GM23248 (cell line): ENCODE measurements at regions not wholly inside any gene's neighbourhood (a gene's known extent, or its start where the extent isn't known, plus 50 kb on each side); places are given as distances from the start of the nearest gene placed in this dataset.

Experiments
- EZH2 ChIP-seq: fragments of 200-600 bp; sonication (generic); IDR thresholded peaks from 2 replicates; pipeline ENCODE4 v1.6.1; 2018; ENCODE audit warnings: antibody characterized with exemption, mild to moderate bottlenecking; ENCODE audit not compliant: insufficient read depth, poor library complexity, severe bottlenecking
- EZH2phosphoT487 ChIP-seq: fragments of 200-600 bp; sonication (generic); IDR thresholded peaks from 2 replicates; pipeline ENCODE4 v1.6.1; 2018; ENCODE audit warnings: antibody characterized with exemption, moderate library complexity, mild to moderate bottlenecking, low read depth; ENCODE audit not compliant: insufficient read depth

- no peak for TF ChIP-seq EZH2
- TF ChIP-seq EZH2phosphoT487 = no peak
Measured at GRCh38 chr7:26955516-26955915, 91.1 kb upstream of the SKAP2 start.
